HG02884 (cell line): ENCODE measurements at regions not wholly inside any gene's neighbourhood (a gene's known extent, or its start where the extent isn't known, plus 50 kb on each side); places are given as distances from the start of the nearest gene placed in this dataset.
"Not testable (repeated sequence)": the region's sequence is repeated elsewhere in the genome, so short reads cannot be mapped to it uniquely, and the experiment has no call there.

ENCODE experiments used
- ATAC-seq: cut with Tn5 transposase; IDR thresholded peaks from one replicate; pipeline ENCODE4 v1.9.1; 2021; ENCODE audit warnings: mild to moderate bottlenecking, moderate library complexity; ENCODE audit not compliant: unreplicated experiment

GRCh38 chr3:104412608-104413580, 953.8 kb upstream of the ALCAM start:
- no peak for ATAC-seq

GRCh38 chr3:104428337-104428925, 938.3 kb upstream of the ALCAM start:
- no peak for ATAC-seq

GRCh38 chr3:104429727-104430126, 937.0 kb upstream of the ALCAM start:
- ATAC-seq: no peak

GRCh38 chr3:104436506-104436905, 930.2 kb upstream of the ALCAM start:
- ATAC-seq: no peak

- ATAC-seq: no peak
These were observed 929.5 kb upstream of the ALCAM start for GRCh38 chr3:104437131-104437750.

- no peak for ATAC-seq
These were observed 928.8 kb upstream of the ALCAM start for GRCh38 chr3:104437891-104438290.

GRCh38 chr3:104438706-104439105, 928.0 kb upstream of the ALCAM start:
- no peak for ATAC-seq

GRCh38 chr3:104445252-104445919, 921.3 kb upstream of the ALCAM start:
- not testable (repeated sequence) for ATAC-seq

GRCh38 chr3:104447681-104448080, 919.0 kb upstream of the ALCAM start:
- no peak for ATAC-seq

- no peak for ATAC-seq
These were observed 914.0 kb upstream of the ALCAM start for GRCh38 chr3:104452697-104453096.

- no peak for ATAC-seq
These were observed 908.1 kb upstream of the ALCAM start for GRCh38 chr3:104458657-104459056.

- no peak for ATAC-seq
These were observed 906.0 kb upstream of the ALCAM start for GRCh38 chr3:104460477-104461406.

GRCh38 chr3:104461431-104461830, 905.3 kb upstream of the ALCAM start:
- no peak for ATAC-seq

GRCh38 chr3:104472221-104472620, 894.5 kb upstream of the ALCAM start:
- ATAC-seq: no peak

- ATAC-seq: no peak
These were observed 892.7 kb upstream of the ALCAM start for GRCh38 chr3:104474011-104474410.

- ATAC-seq: no peak
These were observed 863.7 kb upstream of the ALCAM start for GRCh38 chr3:104503022-104503421.

- peak; percentile 44 for ATAC-seq
These were observed 856.4 kb upstream of the ALCAM start for GRCh38 chr3:104510131-104510849.

GRCh38 chr3:104514371-104514770, 852.3 kb upstream of the ALCAM start:
- ATAC-seq: no peak

GRCh38 chr3:104514776-104515175, 851.9 kb upstream of the ALCAM start:
- no peak for ATAC-seq
